IMR-90 (cell line): ENCODE measurements at regions not wholly inside any gene's neighbourhood (a gene's known extent, or its start where the extent isn't known, plus 50 kb on each side); places are given as distances from the start of the nearest gene placed in this dataset.

Experiments
- ATAC-seq: fragments of 200-7000 bp; cut with Tn5 transposase; 2 replicates; pipeline ENCODE4 v1.9.1; 2020; ENCODE audit warnings: low read depth, mild to moderate bottlenecking, moderate library complexity
- BruUV-seq: library from RNA; stranded (reverse); fragments of 400-500 nt; replicated peaks from 2 replicates; lab custom pipeline; 2021; lab: Mats Ljungman, UMichigan
- CTCF ChIA-PET: fragments of 300-600 bp; formaldehyde crosslinking; extraction: SDS; loops from one replicate; lab custom pipeline; 2021; ENCODE audit warnings: antibody characterized with exemption; lab: Yijun Ruan, JAX
- POLR2A ChIA-PET: fragments of 300-600 bp; sonication (Branson Sonifier 250); formaldehyde crosslinking; loops from one replicate; lab custom pipeline; 2022; ENCODE audit warnings: antibody characterized with exemption; ENCODE audit not compliant: unreplicated experiment; lab: Charles Lee
- DNase-seq: peaks from one replicate; pipeline ENCODE4 v3.0.0; 2013
- H2AFZ ChIP-seq: replicated peaks from 2 replicates; pipeline ENCODE3; 2013; ENCODE audit warnings: low read length, mild to moderate bottlenecking; ENCODE audit not compliant: poor library complexity
- H2AK5ac ChIP-seq: 2 replicates; pipeline ENCODE4 v1.6.1; 2013; ENCODE audit warnings: low read depth, low read length, inconsistent platforms
- H2AK9ac ChIP-seq: replicated peaks from 2 replicates; pipeline ENCODE3; 2013; ENCODE audit warnings: mild to moderate bottlenecking, low read depth, low read length, moderate library complexity; ENCODE audit not compliant: poor library complexity
- H2BK120ac ChIP-seq: 2 replicates; pipeline ENCODE4 v1.6.1; 2013; ENCODE audit warnings: low read depth, low read length, inconsistent platforms
- H2BK15ac ChIP-seq: 3 replicates; pipeline ENCODE4 v1.6.1; 2013; ENCODE audit warnings: low read depth, low read length, inconsistent platforms
- H2BK20ac ChIP-seq: 2 replicates; pipeline ENCODE4 v1.6.1; 2013; ENCODE audit warnings: low read depth, mild to moderate bottlenecking, inconsistent platforms, low read length, moderate library complexity
- H2BK5ac ChIP-seq: 2 replicates; pipeline ENCODE4 v1.6.1; 2013; ENCODE audit warnings: mild to moderate bottlenecking, low read depth, low read length, inconsistent platforms; ENCODE audit not compliant: poor library complexity, severe bottlenecking
- H3K14ac ChIP-seq: replicated peaks from 2 replicates; pipeline ENCODE4 v1.6.1; 2013; ENCODE audit warnings: low read depth, low read length, inconsistent platforms
- H3K18ac ChIP-seq: 2 replicates; pipeline ENCODE4 v1.6.1; 2013; ENCODE audit warnings: low read depth, low read length, control low read depth
- H3K23ac ChIP-seq: 2 replicates; pipeline ENCODE4 v1.6.1; 2013; ENCODE audit warnings: low read depth, low read length, inconsistent platforms
- H3K27ac ChIP-seq: 2 replicates; pipeline ENCODE4 v1.5.1; 2013; ENCODE audit warnings: mild to moderate bottlenecking, control low read depth, low read length; ENCODE audit not compliant: insufficient read depth
- H3K27me3 ChIP-seq: 2 replicates; pipeline ENCODE4 v1.6.1; 2013; ENCODE audit warnings: low read length; ENCODE audit not compliant: control insufficient read depth, insufficient read depth
- H3K36me3 ChIP-seq: 2 replicates; pipeline ENCODE4 v1.6.1; 2013; ENCODE audit warnings: low read length, mixed read lengths; ENCODE audit not compliant: control insufficient read depth, insufficient read depth
- H3K4ac ChIP-seq: 2 replicates; pipeline ENCODE4 v1.6.1; 2013; ENCODE audit warnings: low read depth, low read length, inconsistent platforms
- H3K4me1 ChIP-seq: 2 replicates; pipeline ENCODE4 v1.6.1; 2013; ENCODE audit warnings: low read length, mixed read lengths; ENCODE audit not compliant: control insufficient read depth, insufficient read depth
- H3K4me2 ChIP-seq: 2 replicates; pipeline ENCODE4 v1.6.1; 2013; ENCODE audit warnings: low read depth, mild to moderate bottlenecking, control low read depth, low read length, moderate library complexity
- H3K4me3 ChIP-seq: 2 replicates; pipeline ENCODE4 v1.5.1; 2013; ENCODE audit warnings: low read depth, mild to moderate bottlenecking, control low read depth, low read length, moderate library complexity; ENCODE audit not compliant: insufficient read depth
- H3K56ac ChIP-seq: 2 replicates; pipeline ENCODE4 v1.6.1; 2013; ENCODE audit warnings: low read length, inconsistent platforms; ENCODE audit not compliant: insufficient read depth; ENCODE audit errors: extremely low read depth
- H3K79me1 ChIP-seq, 2 experiments: 2 replicates each; pipeline ENCODE4 v1.6.1; 2013; ENCODE audit warnings: low read length in 2 of 2, inconsistent platforms in 1 of 2, low read depth in 1 of 2
- H3K9ac ChIP-seq: 2 replicates; pipeline ENCODE4 v1.6.1; 2013; ENCODE audit warnings: low read depth, low read length, control low read depth
- H3K9me1 ChIP-seq: 2 replicates; pipeline ENCODE4 v1.6.1; 2013; ENCODE audit warnings: low read length, inconsistent platforms; ENCODE audit not compliant: insufficient read depth
- H3K9me3 ChIP-seq: 2 replicates; pipeline ENCODE4 v1.6.1; 2013; ENCODE audit warnings: low read length; ENCODE audit not compliant: control insufficient read depth, insufficient read depth
- H4K20me1 ChIP-seq: 2 replicates; pipeline ENCODE4 v1.6.1; 2013; ENCODE audit warnings: low read length, inconsistent platforms; ENCODE audit not compliant: insufficient read depth
- H4K5ac ChIP-seq: 2 replicates; pipeline ENCODE4 v1.6.1; 2013; ENCODE audit warnings: mild to moderate bottlenecking, low read depth, low read length, control low read depth
- H4K8ac ChIP-seq, 2 experiments: 2 replicates each; pipeline ENCODE4 v1.6.1; 2013; ENCODE audit warnings: low read depth in 2 of 2, low read length in 2 of 2, control low read depth in 1 of 2, inconsistent platforms in 1 of 2
- H4K91ac ChIP-seq: 2 replicates; pipeline ENCODE4 v1.6.1; 2013; ENCODE audit warnings: low read depth, low read length, inconsistent platforms; ENCODE audit not compliant: insufficient read depth
- BHLHE40 ChIP-seq: fragments of 150-350 bp; IDR thresholded peaks from 2 replicates; pipeline ENCODE4 v1.6.1; 2016; ENCODE audit warnings: mild to moderate bottlenecking, low read depth, low read length
- CEBPB ChIP-seq: IDR thresholded peaks from 2 replicates; pipeline ENCODE4 v1.6.1; 2012; ENCODE audit warnings: low read depth, low read length, improper control_type of control experiment
- CHD1 ChIP-seq: IDR thresholded peaks from 2 replicates; pipeline ENCODE4 v1.6.1; 2012; ENCODE audit warnings: low read depth, low read length, improper control_type of control experiment
- FOS ChIP-seq: fragments of 150-350 bp; IDR thresholded peaks from 2 replicates; pipeline ENCODE4 v1.6.1; 2016; ENCODE audit warnings: low read depth, low read length
- RCOR1 ChIP-seq: IDR thresholded peaks from 2 replicates; pipeline ENCODE4 v1.6.1; 2012; ENCODE audit warnings: mild to moderate bottlenecking, low read length, improper control_type of control experiment; ENCODE audit not compliant: insufficient replicate concordance
- RFX5 ChIP-seq: IDR thresholded peaks from 2 replicates; pipeline ENCODE4 v1.8.0; 2012; ENCODE audit warnings: low read depth, mild to moderate bottlenecking, low read length, moderate library complexity
- WGBS, 2 experiments: methylation state at CpG; one replicate each; pipeline versions ENCODE4 v1.1.5 to v1.1.7; 2013; ENCODE audit warnings: missing lambda C conversion rate in 2 of 2; ENCODE audit not compliant: insufficient read length in 1 of 2; ENCODE audit errors: extremely low coverage in 2 of 2; 5-methylcytosine and 5-hydroxymethylcytosine counted together
- dilution Hi-C: fragments of 300-500 bp; cut with HindIII; formaldehyde crosslinking; loops from one replicate; pipeline ENCODE4 v1.14.3; 2018; ENCODE audit warnings: low sequenced_read_pairs; ENCODE audit not compliant: unreplicated experiment
- in situ Hi-C: fragments of 300-500 bp; cut with MboI; formaldehyde crosslinking; loops from 3 replicates; pipeline ENCODE4 v1.14.3; 2019; ENCODE audit warnings: low sequenced_read_pairs, inconsistent platforms, mixed read lengths
- intact Hi-C: fragments of 100-400 bp; cut with micrococcal nuclease; formaldehyde crosslinking; loops from 2 replicates; pipeline ENCODE4 v1.10.0; 2022

DNA sequence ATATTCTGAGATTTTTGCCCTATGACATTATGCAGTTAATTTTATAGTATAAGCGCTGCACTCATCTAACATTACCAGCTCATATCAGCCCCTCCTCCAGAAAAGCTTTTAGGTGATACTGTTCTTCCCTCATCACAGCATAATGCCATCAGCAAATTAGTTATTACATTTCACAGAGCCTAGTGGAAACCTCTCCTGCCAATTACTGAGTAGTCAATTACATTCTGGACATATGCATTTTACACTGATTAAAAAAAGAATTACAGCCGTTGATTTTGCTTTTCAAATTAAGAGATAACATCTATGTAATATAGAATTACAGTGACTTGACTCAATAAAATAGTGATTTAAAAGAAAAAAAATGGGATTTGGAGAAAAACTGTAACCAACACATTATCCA lies 542.1 kb downstream of the UQCRFS1 start:
- TF ChIP-seq CEBPB (no peak), RFX5 (no peak), RCOR1 (no peak), FOS (no peak), BHLHE40 (no peak), CHD1 (no peak)
- Histone ChIP-seq H3K27me3 (no peaks in the 10 kb centered on the region), H3K23ac (no peak overlapping the region), H4K91ac (no peak overlapping the region), H4K5ac (no peak overlapping the region), H4K20me1 (no peaks in the 10 kb centered on the region), H2BK15ac (no peak overlapping the region), H3K4me3 (no peak overlapping the region), H3K56ac (no peak overlapping the region), H2AFZ (no peak overlapping the region), H3K18ac (no peak overlapping the region), H3K4me2 (no peak overlapping the region), H3K4me1 (no peaks in the 10 kb centered on the region), H2AK9ac (no peak overlapping the region), H2BK20ac (no peak overlapping the region), H4K8ac (no peak overlapping the region), H3K9me3 (peaks cover 14% of the 10 kb centered on the region), H3K14ac (no peak overlapping the region), H3K27ac (no peak overlapping the region), H2BK5ac (no peak overlapping the region), H2BK120ac (no peak overlapping the region), H3K9me1 (no peaks in the 10 kb centered on the region), H3K36me3 (no peaks in the 10 kb centered on the region), H3K79me1 (no peaks in the 10 kb centered on the region), H2AK5ac (no peak overlapping the region), H3K4ac (no peak overlapping the region), H3K9ac (no peak overlapping the region)
- ChIA-PET CTCF (no interaction called here), POLR2A (no interaction called here)
- no CpG with 5 or more reads among the region's 2 CpGs for WGBS, 2 experiments
- ATAC-seq = no peak
- intact Hi-C loops = no loop called here
- dilution Hi-C loops = no loop called here
- no peak for DNase-seq
- no TSS peak for BruUV-seq
- in situ Hi-C loops = no loop called here
